ENCODE measurements at regions not wholly inside any gene's neighbourhood (a gene's known extent, or its start where the extent isn't known, plus 50 kb on each side); places are given as distances from the start of the nearest gene placed in this dataset.

- Histone ChIP-seq H3K27ac (no peak overlapping the region), H3K4me1 (no peaks in the 10 kb centered on the region), H3K27me3 (no peaks in the 10 kb centered on the region), H3K36me3 (ENCODE audit: low read depth, missing control alignments) (no peaks in the 10 kb centered on the region), H3K9me3 (no peaks in the 10 kb centered on the region), H3K4me3 (no peak overlapping the region)
- DNase-seq, result no peak
- intact Hi-C loops (cut with DNase I; ENCODE audit: low total_unique reads), result no loop called here
- WGBS, 2 donors, result 86 to 87% methylated on average over 7 of the region's 7 CpGs
- TF ChIP-seq, protein P1, sequence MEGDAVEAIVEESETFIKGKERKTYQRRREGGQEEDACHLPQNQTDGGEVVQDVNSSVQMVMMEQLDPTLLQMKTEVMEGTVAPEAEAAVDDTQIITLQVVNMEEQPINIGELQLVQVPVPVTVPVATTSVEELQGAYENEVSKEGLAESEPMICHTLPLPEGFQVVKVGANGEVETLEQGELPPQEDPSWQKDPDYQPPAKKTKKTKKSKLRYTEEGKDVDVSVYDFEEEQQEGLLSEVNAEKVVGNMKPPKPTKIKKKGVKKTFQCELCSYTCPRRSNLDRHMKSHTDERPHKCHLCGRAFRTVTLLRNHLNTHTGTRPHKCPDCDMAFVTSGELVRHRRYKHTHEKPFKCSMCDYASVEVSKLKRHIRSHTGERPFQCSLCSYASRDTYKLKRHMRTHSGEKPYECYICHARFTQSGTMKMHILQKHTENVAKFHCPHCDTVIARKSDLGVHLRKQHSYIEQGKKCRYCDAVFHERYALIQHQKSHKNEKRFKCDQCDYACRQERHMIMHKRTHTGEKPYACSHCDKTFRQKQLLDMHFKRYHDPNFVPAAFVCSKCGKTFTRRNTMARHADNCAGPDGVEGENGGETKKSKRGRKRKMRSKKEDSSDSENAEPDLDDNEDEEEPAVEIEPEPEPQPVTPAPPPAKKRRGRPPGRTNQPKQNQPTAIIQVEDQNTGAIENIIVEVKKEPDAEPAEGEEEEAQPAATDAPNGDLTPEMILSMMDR (IDR thresholded peaks at IDR 0.05), result no peak
- no peak for TF ChIP-seq POLR2A (IDR thresholded peaks at IDR 0.05)
These were observed 54.1 kb upstream of the FOXQ1 start for GRCh38 chr6:1257778-1258177.

DNA sequence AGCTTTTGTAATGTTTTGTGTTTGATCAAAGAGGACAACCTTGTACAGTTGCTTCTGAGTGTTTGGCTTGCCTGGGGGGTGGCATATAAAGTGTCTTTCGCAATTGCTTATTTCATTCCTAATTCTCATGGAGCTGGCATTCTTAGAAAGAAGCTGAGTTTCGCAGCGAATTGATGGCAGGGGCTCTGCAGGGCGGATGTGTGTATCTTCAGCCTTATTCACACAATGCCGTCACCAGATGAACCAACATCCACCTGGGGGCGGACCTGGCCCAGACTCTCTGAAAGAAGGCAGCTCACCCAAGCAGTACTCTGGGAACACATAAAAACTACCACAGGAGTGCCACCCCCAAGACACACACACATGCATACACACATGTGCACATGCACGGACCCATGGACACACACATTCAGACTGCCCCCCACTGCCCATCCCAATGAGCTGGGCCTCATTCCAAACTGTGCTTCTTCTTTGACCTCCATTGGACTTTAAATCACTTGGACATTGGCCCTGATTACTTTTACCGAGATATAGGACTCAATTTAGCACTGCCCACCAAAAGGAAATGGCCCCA lies 55.4 kb upstream of the FOXQ1 start:
- no peak overlapping the region for H3K27ac ChIP-seq
- no peak for TF ChIP-seq POLR2A (IDR thresholded peaks at IDR 0.05)
- TF ChIP-seq, protein P1 (IDR thresholded peaks at IDR 0.05), result no peak
- 86 to 90% methylated on average over 7 to 8 of the region's 8 CpGs for WGBS, 2 donors
- H3K27me3 ChIP-seq, result no peaks in the 10 kb centered on the region
- intact Hi-C loops (cut with DNase I; ENCODE audit: low total_unique reads), result no loop called here
- no peaks in the 10 kb centered on the region for H3K4me1 ChIP-seq
- no peak overlapping the region for H3K4me3 ChIP-seq
- no peaks in the 10 kb centered on the region for H3K9me3 ChIP-seq
- H3K36me3 ChIP-seq (ENCODE audit: low read depth, missing control alignments), result no peaks in the 10 kb centered on the region
- no peak for DNase-seq

- no peak for DNase-seq
- Histone ChIP-seq H3K4me1 (no peaks in the 10 kb centered on the region), H3K9me3 (no peaks in the 10 kb centered on the region), H3K4me3 (no peak overlapping the region), H3K27ac (no peak overlapping the region), H3K36me3 (ENCODE audit: low read depth, missing control alignments) (no peaks in the 10 kb centered on the region), H3K27me3 (no peaks in the 10 kb centered on the region)
- 68 to 78% methylated on average over 9 of the region's 9 CpGs for WGBS, 2 donors
- intact Hi-C loops (cut with DNase I; ENCODE audit: low total_unique reads), result no loop called here
- no peak for TF ChIP-seq POLR2A (IDR thresholded peaks at IDR 0.05)
- TF ChIP-seq, protein P1 (IDR thresholded peaks at IDR 0.05), result no peak
These were observed 56.1 kb upstream of the FOXQ1 start for GRCh38 chr6:1255636-1256365.

DNA sequence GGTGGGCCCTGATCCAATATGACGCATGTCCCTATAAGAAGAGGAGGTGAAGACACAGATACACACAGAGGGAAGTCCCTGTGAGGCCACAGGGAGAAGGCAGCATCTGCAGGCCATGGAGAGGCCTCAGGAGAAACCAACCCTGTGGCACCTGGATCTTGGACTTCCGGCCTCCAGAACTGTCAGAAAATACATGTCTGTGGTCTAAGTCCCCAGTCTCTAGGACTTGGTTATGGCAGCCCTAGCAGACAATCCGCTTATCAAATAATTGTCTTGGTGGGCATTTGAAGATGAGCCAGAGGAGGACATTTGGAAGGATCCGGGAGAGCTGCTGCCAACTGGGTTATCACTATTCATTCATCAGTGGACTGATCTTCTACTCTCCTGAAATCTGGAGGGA lies 57.6 kb upstream of the FOXQ1 start:
- Histone ChIP-seq H3K4me1 (no peaks in the 10 kb centered on the region), H3K9me3 (no peaks in the 10 kb centered on the region), H3K36me3 (ENCODE audit: low read depth, missing control alignments) (no peaks in the 10 kb centered on the region), H3K27me3 (no peaks in the 10 kb centered on the region), H3K4me3 (no peak overlapping the region), H3K27ac (no peak overlapping the region)
- intact Hi-C loops (cut with DNase I; ENCODE audit: low total_unique reads), result no loop called here
- WGBS, 2 donors, result 97% methylated on average over 4 of the region's 4 CpGs
- no peak for DNase-seq
- TF ChIP-seq POLR2A (IDR thresholded peaks at IDR 0.05), result no peak
- TF ChIP-seq, protein P1 (IDR thresholded peaks at IDR 0.05), result no peak

DNA sequence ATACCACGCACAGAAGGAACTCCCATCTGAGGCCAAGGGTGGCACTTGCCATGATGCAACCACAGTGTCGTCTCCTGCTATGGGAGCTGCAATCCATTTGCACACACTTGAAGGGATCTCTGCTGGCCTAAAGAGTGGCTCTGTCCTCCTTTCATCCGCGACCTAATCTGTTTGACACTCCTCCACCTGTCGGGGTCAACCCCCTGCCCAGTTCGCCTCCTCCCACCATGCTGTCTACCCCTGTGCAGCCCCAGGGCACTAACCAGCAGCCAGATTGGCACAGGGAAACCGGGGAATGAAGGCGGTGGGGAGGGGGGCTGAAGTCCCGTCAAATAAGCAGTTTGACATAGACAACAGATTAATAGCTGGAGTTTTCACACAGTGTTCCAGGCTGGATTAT lies 58.1 kb upstream of the FOXQ1 start:
- no peak for TF ChIP-seq POLR2A (IDR thresholded peaks at IDR 0.05)
- TF ChIP-seq, protein P1 (IDR thresholded peaks at IDR 0.05), result no peak
- Histone ChIP-seq H3K27ac (no peak overlapping the region), H3K4me1 (no peaks in the 10 kb centered on the region), H3K36me3 (ENCODE audit: low read depth, missing control alignments) (no peaks in the 10 kb centered on the region), H3K4me3 (no peak overlapping the region), H3K9me3 (no peaks in the 10 kb centered on the region), H3K27me3 (no peaks in the 10 kb centered on the region)
- 86 to 89% methylated on average over 9 of the region's 9 CpGs for WGBS, 2 donors
- intact Hi-C loops (cut with DNase I; ENCODE audit: low total_unique reads), result no loop called here
- DNase-seq, result no peak

Data from testis (tissue), 2 donors.